ENCODE measurements at regions not wholly inside any gene's neighbourhood (a gene's known extent, or its start where the extent isn't known, plus 50 kb on each side); places are given as distances from the start of the nearest gene placed in this dataset.

GRCh38 chr13:60629158-60629557 is 232.1 kb downstream of the TDRD3 start:
- Histone ChIP-seq H3K27me3 (ENCODE audit: control insufficient read depth, extremely low read depth, insufficient read depth, low read length) (peaks cover 2% of the 10 kb centered on the region), H3K27ac (ENCODE audit: control insufficient read depth, insufficient read depth, low read length) (no peak overlapping the region)
- FAIRE-seq = no peak

GRCh38 chr13:60627071-60627686 is 230.2 kb downstream of the TDRD3 start:
- no peaks in the 10 kb centered on the region for H3K79me2 ChIP-seq (ENCODE audit: control insufficient read depth, insufficient read depth, low read length)
- DNase-seq (ENCODE audit: low read depth, low spot score) = no peak
- H3K4me1 ChIP-seq (ENCODE audit: control insufficient read depth, extremely low read depth, insufficient read depth, low read length) = no peaks in the 10 kb centered on the region
- no peaks in the 10 kb centered on the region for H3K9me1 ChIP-seq (ENCODE audit: control insufficient read depth, extremely low read depth, insufficient read depth, low read length)
- H3K9ac ChIP-seq (ENCODE audit: control insufficient read depth, extremely low read depth, insufficient read depth, low read length) = no peak overlapping the region
- H3K4me3 ChIP-seq (ENCODE audit: control insufficient read depth in 2 of 3, extremely low read depth in 1 of 3, insufficient read depth in 2 of 3, low read depth in 1 of 3, low read length in 3 of 3) = no peak overlapping the region
- no peak overlapping the region for H3K27ac ChIP-seq (ENCODE audit: control insufficient read depth, insufficient read depth, low read length)
- no peaks in the 10 kb centered on the region for H3K9me3 ChIP-seq (ENCODE audit: control insufficient read depth, low read depth, low read length)
- H2AFZ ChIP-seq (ENCODE audit: control insufficient read depth, low read length) = no peak overlapping the region
- H3K4me2 ChIP-seq (ENCODE audit: control insufficient read depth, extremely low read depth, insufficient read depth, low read depth, low read length) = no peak overlapping the region
- TF ChIP-seq CTCF (optimal IDR thresholded peaks at IDR 0.05 in 1 of 3, IDR thresholded peaks at IDR 0.05 in 1 of 3, conservative IDR thresholded peaks at IDR 0.05 in 1 of 3; ENCODE audit: extremely low read depth in 1 of 3, insufficient read depth in 2 of 3, low read length in 3 of 3) = peak; percentile 62 to 74 (median 74)
- TF ChIP-seq EZH2 (IDR thresholded peaks at IDR 0.05; ENCODE audit: low read length) = no peak
- no peaks in the 10 kb centered on the region for H4K20me1 ChIP-seq (ENCODE audit: control insufficient read depth, extremely low read depth, insufficient read depth, low read length)
- dilution Hi-C loops (cut with MboI; ENCODE audit: extremely low pct_ligation_motif_present, low sequenced_read_pairs) = no loop called here
- H3K27me3 ChIP-seq (ENCODE audit: control insufficient read depth, extremely low read depth, insufficient read depth, low read length) = peaks cover 2% of the 10 kb centered on the region
- no peaks in the 10 kb centered on the region for H3K36me3 ChIP-seq (ENCODE audit: control insufficient read depth in 2 of 2, extremely low read depth in 1 of 2, insufficient read depth in 2 of 2, low read length in 2 of 2)
- FAIRE-seq = no peak

More at GRCh38 chr13:60629158-60629557, 232.1 kb downstream of the TDRD3 start:
- Histone ChIP-seq H4K20me1 (ENCODE audit: control insufficient read depth, extremely low read depth, insufficient read depth, low read length) (no peaks in the 10 kb centered on the region), H3K36me3 (ENCODE audit: control insufficient read depth in 2 of 2, extremely low read depth in 1 of 2, insufficient read depth in 2 of 2, low read length in 2 of 2) (no peaks in the 10 kb centered on the region), H3K9me1 (ENCODE audit: control insufficient read depth, extremely low read depth, insufficient read depth, low read length) (no peaks in the 10 kb centered on the region), H3K9me3 (ENCODE audit: control insufficient read depth, low read depth, low read length) (no peaks in the 10 kb centered on the region), H3K9ac (ENCODE audit: control insufficient read depth, extremely low read depth, insufficient read depth, low read length) (no peak overlapping the region), H3K79me2 (ENCODE audit: control insufficient read depth, insufficient read depth, low read length) (no peaks in the 10 kb centered on the region), H3K4me3 (ENCODE audit: control insufficient read depth in 2 of 3, extremely low read depth in 1 of 3, insufficient read depth in 2 of 3, low read depth in 1 of 3, low read length in 3 of 3) (no peak overlapping the region), H3K4me2 (ENCODE audit: control insufficient read depth, extremely low read depth, insufficient read depth, low read depth, low read length) (no peak overlapping the region), H3K4me1 (ENCODE audit: control insufficient read depth, extremely low read depth, insufficient read depth, low read length) (no peaks in the 10 kb centered on the region), H2AFZ (ENCODE audit: control insufficient read depth, low read length) (no peak overlapping the region)
- TF ChIP-seq EZH2 (IDR thresholded peaks at IDR 0.05; ENCODE audit: low read length) (no peak), CTCF (optimal IDR thresholded peaks at IDR 0.05 in 1 of 3, IDR thresholded peaks at IDR 0.05 in 1 of 3, conservative IDR thresholded peaks at IDR 0.05 in 1 of 3; ENCODE audit: extremely low read depth in 1 of 3, insufficient read depth in 2 of 3, low read length in 3 of 3) (no peak)
- no peak for DNase-seq (ENCODE audit: low read depth, low spot score)
- dilution Hi-C loops (cut with MboI; ENCODE audit: extremely low pct_ligation_motif_present, low sequenced_read_pairs) = no loop called here

Small RNAs in the stretch of these regions (small RNA-seq; reads per million reads assigned to genes)
- gene MIR3169 (ENCODE audit: insufficient read length in 3 of 3, low read depth in 3 of 3, low replicate concordance in 1 of 3) (0 reads per million in 3 experiments), gene RNY3P5 (ENCODE audit: insufficient read length in 3 of 3, low read depth in 3 of 3, low replicate concordance in 1 of 3) (0 reads per million in 3 experiments)
